HG02943 (cell line): ENCODE measurements at regions not wholly inside any gene's neighbourhood (a gene's known extent, or its start where the extent isn't known, plus 50 kb on each side); places are given as distances from the start of the nearest gene placed in this dataset.
"Not testable (repeated sequence)": the region's sequence is repeated elsewhere in the genome, so short reads cannot be mapped to it uniquely, and the experiment has no call there.

Experiments used
- ATAC-seq: cut with Tn5 transposase; IDR thresholded peaks from one replicate; pipeline ENCODE4 v1.9.1; 2021; ENCODE audit warnings: mild to moderate bottlenecking, low read depth, moderate library complexity; ENCODE audit not compliant: unreplicated experiment

- ATAC-seq, result not testable (repeated sequence)
Observed at GRCh38 chr12:25710938-25711605, 158.0 kb upstream of the LMNTD1 start.

- ATAC-seq, result no peak
Observed at GRCh38 chr12:25712169-25712568, 159.1 kb upstream of the LMNTD1 start.

- peak; percentile 99 for ATAC-seq
Observed at GRCh38 chr12:25713264-25713663, 160.2 kb upstream of the LMNTD1 start.

- ATAC-seq, result no peak
Observed at GRCh38 chr12:25714198-25714984, 161.3 kb upstream of the LMNTD1 start.

- no peak for ATAC-seq
Observed at GRCh38 chr12:25715102-25715501, 162.0 kb upstream of the LMNTD1 start.

GRCh38 chr12:25716842-25717241, 163.8 kb upstream of the LMNTD1 start:
- no peak for ATAC-seq

- ATAC-seq, result no peak
Observed at GRCh38 chr12:25717552-25717951, 164.5 kb upstream of the LMNTD1 start.

- no peak for ATAC-seq
Observed at GRCh38 chr12:25718081-25718731, 165.1 kb upstream of the LMNTD1 start.

- no peak for ATAC-seq
Observed at GRCh38 chr12:25719505-25719904, 166.4 kb upstream of the LMNTD1 start.

- no peak for ATAC-seq
Observed at GRCh38 chr12:25723336-25723735, 170.3 kb upstream of the LMNTD1 start.

GRCh38 chr12:25723921-25724491, 170.9 kb upstream of the LMNTD1 start:
- ATAC-seq, result no peak

- ATAC-seq, result no peak
Observed at GRCh38 chr12:25725470-25725869, 172.4 kb upstream of the LMNTD1 start.

- no peak for ATAC-seq
Observed at GRCh38 chr12:25725931-25726330, 172.8 kb upstream of the LMNTD1 start.

GRCh38 chr12:25728056-25728595, 175.0 kb upstream of the LMNTD1 start:
- ATAC-seq, result no peak

- ATAC-seq, result no peak
Observed at GRCh38 chr12:25730489-25731349, 177.6 kb upstream of the LMNTD1 start.

GRCh38 chr12:25733541-25733940, 180.5 kb upstream of the LMNTD1 start:
- ATAC-seq, result no peak

GRCh38 chr12:25734529-25735180, 181.6 kb upstream of the LMNTD1 start:
- ATAC-seq, result peak; percentile 78

- no peak for ATAC-seq
Observed at GRCh38 chr12:25740617-25741016, 187.5 kb upstream of the LMNTD1 start.

- ATAC-seq, result no peak
Observed at GRCh38 chr12:25741917-25742316, 188.8 kb upstream of the LMNTD1 start.
